ENCODE measurements at regions not wholly inside any gene's neighbourhood (a gene's known extent, or its start where the extent isn't known, plus 50 kb on each side); places are given as distances from the start of the nearest gene placed in this dataset.
A peak's percentile ranks its signal among the peaks of the same experiment; 100 is the strongest.
"Not testable (repeated sequence)": the region's sequence is repeated elsewhere in the genome, so short reads cannot be mapped to it uniquely, and the experiment has no call there.

DNA sequence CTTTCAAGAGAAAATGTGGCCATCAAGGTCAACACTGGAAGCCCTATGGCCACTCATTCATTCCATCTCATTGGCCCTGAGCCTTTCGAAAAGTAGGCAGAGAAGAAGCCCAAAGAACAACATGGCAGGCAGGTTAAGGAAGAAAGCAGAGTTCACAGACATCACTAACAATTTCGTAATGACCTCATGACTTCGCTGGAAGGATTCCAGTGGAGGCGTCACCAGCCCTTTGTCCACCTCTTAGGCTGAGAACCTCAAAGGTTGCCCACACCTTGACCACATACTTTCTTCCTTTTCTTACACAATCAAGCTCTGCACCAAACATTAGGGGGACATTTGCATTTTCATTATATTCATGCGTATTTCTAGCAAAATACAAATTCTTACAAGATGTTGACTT lies 252.4 kb upstream of the PLGLB2 start:
- DNase-seq: not testable (repeated sequence)

DNA sequence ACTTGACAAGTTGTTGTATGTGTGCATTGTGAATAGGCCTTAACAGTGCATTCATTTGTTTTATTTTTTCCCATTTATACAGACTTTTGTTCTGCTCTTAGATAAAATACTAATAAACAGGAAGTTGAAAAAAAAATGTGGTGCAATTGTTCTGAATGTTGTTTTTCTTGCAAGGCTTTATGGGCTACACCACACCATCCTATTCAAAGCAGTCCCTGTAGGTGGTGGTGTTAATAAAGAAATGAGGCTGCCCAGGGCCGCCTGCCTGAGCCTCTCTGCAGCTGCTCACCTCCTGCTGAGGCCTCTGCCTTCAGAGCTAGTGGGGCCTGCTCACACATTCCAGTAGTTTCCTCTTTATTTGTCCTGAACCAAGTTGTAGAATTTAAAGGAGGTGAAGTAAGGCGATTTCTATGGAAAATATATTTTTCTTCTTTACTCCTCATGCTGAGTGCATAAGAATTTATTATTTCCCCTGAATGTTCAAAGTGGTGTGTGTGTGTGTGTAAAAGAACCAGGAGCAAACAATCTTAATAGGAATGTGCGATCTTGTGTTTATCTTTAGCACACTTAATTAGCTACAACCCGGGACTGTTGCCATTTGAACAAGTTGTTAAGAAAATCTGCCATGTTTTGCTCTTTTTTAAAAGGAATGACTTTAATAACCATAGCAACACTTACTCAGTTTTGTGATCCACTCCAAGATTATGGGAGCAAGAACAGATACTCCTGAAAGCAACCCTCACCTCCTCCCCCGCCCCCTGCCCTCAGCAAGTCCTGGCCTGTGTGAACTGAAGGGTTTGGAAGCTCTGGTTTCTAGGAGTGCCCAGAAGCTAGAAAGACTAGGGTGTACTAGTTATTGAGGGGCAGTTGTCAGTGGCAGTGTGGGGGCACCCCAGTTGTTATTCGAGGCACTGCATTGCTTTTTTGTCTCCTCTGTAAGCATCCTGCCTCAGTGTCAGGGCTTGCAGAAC lies 251.6 kb upstream of the PLGLB2 start:
- DNase-seq: peak; percentile 19 to 58 (median 38)

DNA sequence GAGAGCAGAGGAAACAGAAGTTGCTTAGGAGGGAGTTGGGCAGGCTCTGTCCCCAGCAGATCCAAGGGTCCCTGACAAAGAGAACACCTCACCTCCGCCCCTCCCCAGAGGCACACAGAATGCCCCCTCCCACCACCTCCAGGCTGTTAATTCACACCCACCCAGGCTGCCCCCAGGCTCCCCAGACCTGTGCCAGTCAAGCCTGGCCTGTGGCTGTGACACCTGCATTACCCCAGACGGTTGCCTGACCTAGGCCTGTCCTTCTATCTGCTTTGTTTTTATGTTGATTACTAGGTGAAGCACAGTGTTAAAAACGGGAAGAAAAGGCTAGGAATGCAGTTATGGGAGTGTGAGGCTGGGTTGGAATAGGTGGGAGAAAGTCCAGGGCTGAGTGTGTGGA lies 250.8 kb upstream of the PLGLB2 start:
- DNase-seq: not testable (repeated sequence)

DNA sequence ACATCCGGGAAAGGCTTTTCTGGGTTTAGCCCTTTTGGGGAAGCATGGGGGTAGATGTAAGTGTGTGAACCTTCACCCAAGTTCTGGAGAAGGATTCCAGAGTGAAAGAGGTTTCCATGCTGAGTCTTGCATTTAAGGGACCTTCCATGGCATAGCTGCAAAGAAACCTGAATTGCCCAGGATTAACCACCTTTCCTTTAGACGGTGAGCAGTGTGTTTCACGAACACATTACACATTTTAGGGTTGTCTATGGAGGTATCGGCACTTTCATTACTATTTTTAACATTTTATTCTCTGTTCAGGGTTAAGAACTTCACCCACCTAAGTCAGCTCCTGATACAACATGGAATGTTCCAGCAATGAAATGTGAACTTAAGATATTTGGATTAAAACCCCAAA lies 250.2 kb upstream of the PLGLB2 start:
- DNase-seq: not testable (repeated sequence)

DNA sequence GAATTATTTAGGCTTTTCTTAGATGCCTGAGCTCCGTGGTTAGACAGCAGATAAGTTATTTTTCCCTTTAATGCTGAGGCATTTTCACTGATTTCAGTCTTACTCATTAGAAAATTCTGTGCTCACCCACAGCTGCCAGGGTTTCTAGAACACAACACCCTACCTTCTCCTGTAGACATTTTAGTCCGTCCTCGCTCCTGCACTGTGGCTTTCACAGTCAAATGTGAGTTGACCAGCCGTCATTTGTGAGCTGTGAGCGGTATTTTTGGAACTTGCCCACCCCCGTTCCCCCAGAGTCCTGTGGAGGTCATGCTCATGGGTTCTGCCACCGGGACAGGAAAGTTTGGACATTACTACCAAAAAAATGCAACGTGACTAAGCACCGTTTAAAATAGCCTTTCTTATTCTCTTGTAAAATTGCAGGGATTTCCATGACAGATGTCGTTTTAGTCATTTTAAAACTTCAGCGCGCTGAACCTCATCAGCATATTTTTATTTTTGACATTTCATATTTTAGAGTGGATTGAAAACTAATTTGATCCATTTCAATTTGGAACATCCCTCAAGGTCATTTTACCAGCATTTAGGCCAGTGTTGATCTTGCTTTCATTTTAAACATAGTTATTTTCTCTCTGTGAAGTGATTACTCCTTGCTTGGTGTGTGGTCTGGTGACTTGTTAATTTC lies 249.6 kb upstream of the PLGLB2 start:
- not testable (repeated sequence) for DNase-seq

DNA sequence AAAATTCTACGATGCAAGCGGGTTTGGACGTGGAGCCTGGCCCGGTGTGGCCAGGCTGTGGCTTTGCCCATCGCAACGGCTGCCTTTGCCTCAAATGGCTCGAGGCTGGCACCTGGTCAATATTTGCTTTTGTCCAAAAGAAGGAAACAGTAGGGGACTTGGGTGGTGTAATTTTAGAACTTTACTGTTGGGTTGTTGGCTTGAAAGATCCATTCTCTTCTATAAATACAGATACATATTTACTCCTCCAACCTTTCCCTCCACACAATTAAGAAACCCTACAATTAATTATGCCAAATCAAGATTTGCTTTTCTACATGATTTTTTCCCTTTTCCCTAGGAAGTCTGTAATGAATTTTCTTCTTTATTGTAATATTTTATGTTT lies 249.0 kb upstream of the PLGLB2 start:
- peak in 1 of 4 experiments; percentile 6 for DNase-seq

DNA sequence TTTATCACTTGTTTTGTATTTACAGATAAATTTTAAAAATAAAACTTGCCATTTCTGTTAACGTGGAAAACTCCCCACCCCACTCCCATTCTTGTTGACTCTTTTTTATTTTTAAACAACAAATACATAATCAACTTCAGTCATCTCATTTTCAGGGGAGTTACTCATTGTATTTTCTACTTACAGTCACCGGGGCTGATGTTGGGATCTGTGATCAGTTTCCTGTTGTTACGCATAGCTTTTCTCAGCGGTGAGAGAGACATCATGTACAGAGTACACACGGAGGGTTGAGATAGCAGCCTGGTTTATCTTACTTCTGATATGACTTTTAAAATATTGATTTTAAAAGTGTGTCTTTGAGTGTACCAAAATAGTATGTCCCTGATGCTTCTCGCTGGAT lies 248.0 kb upstream of the PLGLB2 start:
- DNase-seq: not testable (repeated sequence)

DNA sequence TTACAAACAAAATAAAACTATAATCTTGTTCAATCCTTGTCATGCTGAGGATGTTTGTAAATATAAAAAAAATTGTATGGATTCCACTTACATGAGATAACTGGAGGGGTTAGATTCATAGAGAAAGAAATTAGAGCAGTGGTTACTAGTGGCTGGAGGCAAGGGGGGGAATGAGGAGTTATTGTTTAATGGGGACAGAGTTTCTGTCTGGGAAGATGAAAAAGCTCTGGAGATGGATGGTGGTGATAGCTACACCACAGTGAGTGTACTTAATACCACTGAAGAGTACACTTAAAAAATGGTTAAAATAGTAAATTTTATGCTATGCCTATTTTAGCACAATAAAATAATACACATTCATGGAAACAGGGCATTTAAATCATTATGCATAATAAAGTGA lies 247.5 kb upstream of the PLGLB2 start:
- DNase-seq: not testable (repeated sequence)

DNA sequence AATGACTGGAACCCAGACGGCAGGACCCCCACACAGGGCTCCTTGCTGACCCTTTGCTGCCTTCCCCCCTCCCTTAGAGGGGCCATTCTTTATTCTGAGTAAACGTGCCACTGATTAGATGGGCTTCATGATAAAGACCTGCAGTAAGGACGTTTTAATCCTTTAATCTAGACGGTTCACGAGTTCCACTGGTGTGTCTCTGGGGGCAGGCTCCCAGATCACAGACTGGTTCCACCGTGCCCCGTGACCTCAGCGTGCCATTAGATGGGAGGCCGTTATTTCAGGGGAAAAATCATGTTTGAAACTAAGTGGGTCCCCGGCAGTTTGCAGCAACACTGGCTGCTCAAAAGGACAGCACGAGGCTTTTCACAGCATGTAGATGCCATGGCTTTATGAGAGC lies 246.9 kb upstream of the PLGLB2 start:
- not testable (repeated sequence) for DNase-seq

DNA sequence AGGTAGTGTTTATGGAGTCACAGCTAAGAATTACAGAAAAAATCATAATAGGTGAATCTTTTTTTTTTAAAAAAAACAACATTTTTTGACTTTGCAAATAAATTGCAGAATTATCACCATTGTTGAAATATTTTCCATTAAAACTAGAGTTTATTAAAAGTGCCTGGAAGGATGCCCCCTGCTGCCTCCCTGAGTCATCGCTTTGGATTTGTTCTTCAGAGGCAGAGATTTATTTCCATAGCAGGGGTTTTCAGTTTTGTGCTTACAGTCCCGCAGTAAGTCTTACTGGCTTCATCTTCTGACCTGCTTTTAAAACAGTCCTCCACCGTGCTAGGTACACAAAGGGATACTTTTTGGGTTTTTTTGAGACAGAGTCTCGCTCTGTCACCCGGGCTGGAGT lies 244.9 kb upstream of the PLGLB2 start:
- not testable (repeated sequence) for DNase-seq

DNA sequence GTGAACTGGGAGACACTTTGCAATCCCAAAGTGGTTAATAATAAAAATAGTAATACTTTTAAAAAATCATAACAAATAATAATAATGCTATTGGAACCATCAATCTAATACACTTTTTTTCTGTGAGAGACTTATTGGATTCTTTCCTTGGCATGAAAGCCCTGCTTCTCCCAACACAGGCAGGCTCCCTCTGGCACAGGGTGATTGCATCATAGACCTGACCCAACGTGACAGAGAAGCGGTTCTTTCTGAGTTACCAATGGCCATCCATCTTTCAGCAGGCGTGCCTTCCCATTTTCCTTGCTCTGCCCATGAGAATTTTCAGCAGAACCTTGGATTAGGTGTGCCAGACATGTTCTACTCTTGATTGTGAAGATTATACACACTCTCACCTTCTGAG lies 242.6 kb upstream of the PLGLB2 start:
- DNase-seq: not testable (repeated sequence)

DNA sequence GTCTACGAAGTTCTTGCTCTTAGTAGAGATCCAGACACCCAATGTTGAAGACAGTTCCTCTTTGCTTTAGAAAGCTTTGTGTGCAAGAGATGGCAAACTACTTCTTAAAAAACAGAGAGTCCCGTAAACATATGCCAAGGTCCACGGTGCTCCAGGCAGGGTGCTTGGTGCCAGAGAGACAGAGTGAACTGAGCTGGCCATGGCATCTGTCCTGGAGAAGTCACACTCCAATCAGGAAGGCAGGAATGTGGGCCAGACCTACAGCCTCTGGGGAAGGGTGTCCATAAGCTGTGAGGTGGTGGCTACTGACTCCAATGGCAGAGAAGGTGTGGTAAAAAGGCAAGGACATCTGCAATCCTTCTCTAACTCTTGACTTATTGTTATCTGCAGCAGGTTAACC lies 242.0 kb upstream of the PLGLB2 start:
- DNase-seq: not testable (repeated sequence)

DNA sequence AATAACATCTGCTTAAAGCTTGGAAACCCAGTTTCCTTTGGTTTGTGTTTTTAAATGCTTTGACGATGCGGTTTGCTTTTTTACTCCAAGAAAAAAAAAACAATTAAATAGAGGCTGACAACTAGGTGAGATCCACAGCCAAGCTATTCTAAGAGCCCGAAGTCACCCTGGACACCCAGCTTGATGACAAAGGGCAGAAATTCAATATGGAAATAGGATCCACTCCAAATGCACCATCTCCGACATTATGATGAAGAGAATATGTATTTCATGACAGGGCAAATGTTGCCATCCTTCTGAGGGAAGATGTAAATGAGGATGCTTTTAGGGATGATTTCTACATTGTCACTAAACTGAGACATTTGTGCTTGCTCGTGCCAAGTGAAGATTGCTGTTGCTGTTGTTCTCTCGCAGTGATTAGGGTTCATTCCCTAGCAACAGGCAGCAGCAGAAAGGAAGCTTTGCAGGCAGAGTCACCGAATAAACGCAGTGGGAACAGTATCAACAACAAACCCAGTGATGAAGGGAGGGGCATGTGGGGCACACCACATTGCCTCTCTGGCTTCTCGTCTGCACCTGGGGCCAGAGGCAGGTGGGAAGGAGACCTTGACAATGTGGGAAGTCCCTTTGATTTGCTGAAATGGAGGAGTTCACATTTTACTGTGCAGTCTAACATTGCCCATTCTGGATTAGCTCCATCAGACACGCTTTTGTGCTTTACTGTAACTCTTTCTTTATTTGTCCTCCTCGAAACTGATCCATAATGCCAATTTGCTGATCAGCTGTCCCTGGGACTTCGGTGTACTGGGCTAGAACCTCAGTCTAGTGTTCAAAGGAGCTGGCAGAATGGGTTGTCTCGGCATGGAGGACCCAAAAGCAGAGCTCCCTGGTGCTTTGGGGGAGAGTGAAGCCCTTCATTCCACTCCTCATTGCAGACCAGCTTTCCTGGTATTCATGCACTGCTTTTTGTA lies 240.2 kb upstream of the PLGLB2 start:
- not testable (repeated sequence) for DNase-seq

DNA sequence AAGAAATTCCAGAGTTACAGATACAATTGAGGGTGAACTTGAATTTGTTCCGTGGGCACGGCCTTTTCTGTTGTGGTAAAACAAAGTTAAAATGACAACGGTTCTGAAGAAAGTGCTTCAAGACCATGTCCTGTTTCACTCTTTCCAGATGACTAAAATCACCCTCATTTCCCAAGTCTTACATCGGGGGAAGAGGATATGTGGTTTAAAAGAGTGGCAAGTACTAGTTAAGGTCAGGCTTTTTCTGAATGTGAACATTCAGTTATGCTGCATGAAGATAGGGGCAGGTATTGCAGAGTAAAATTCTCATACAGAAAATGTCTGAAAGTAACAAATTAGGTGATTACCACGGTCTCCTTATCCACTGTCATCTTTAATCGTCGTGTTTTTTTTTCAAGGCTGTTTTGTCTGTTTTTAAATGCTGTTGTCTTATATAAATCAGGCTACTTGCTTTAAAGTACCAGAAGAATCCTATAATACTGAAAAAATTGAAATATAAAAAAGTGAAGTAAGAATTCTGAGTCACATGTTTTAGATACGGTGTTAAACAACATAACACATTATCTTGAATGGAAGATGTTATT lies 236.6 kb upstream of the PLGLB2 start:
- DNase-seq: not testable (repeated sequence)

DNA sequence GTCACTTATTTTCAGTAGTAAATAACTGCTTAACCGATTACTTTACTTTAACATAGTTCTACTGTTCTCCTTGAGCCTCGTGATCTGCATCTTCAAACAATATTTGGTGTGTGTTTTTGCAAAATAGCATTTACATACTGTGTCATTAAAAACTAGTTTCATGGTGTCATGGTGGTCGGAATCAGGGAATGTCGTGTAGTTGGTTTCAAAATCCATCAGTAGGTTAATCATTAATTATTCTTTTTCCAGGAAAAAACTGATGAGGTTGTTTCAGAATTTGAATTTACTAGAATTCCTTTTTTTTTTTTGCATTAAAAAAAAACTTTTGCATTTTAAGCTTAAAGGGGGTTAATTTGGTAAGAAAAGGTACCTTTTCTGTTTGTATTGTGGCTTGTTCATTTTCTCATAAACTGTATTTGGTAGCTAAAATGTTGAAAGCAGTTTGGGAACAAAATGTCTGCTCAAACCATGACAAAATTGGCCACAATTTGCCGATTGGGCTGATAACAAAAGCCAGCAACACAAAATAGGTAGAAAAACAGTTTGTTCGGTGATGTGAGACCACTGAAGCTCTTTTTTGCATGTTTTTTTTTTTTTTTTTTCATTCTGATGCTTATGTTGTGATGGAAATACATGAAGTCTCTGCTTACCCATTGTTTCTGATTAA lies 234.9 kb upstream of the PLGLB2 start:
- not testable (repeated sequence) for DNase-seq

DNA sequence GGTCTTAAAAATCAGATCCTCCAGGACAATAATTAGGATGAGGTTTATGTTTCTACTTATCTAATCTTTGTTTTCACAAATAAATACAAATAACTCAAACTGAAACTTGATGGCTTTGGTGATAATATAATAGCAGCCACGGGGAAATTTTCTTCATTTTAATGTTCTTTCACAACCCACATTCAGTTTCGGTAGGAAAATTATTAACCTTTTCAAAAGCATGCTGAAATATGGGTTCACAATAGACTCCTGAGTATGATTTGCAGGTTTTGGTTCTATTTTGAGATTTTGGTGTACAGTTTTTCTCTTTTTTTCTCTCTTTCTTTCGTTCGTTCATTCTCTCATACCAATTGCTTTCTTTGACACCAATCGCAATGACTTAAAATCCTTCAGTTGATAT lies 233.9 kb upstream of the PLGLB2 start:
- DNase-seq: not testable (repeated sequence)

DNA sequence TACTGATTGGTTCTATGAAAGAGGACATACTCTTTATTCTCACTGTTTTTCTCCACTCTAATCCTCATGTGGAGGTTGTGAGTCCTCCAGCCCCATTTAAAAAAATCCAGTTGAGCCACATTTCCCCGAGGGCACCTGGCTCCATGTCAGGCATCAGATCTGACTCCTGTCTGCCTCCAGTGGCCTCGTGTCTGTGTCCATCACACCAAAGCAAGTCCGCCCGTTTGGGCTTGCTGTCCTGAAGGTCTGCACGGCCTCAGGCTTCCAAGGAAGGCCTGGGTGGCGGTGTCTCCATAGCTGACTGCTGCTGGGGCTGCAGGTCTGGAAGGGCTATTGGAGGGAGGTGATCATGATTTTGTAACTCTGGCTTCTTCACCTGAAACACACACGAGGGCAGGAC lies 233.4 kb upstream of the PLGLB2 start:
- not testable (repeated sequence) for DNase-seq

DNA sequence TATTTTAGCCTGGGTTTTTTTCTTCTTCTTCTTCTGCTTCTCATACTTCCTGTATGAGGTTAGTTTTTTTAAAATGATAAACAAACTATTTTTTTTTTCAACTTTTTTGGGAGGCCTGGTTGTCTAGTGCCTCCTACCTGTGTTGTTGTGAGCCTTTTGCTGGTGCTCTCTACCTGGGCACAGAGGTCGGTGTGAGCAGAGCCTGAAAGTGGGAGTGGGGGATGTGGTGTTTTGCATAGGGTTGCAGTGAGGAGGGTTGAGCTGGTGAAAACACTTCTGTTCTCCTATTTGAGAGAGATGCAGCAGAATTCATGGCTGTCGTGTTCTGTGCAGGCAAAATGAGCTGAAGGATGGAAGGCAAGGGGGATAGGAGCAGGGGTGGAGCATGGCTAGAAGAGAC lies 232.7 kb upstream of the PLGLB2 start:
- DNase-seq: not testable (repeated sequence)

DNA sequence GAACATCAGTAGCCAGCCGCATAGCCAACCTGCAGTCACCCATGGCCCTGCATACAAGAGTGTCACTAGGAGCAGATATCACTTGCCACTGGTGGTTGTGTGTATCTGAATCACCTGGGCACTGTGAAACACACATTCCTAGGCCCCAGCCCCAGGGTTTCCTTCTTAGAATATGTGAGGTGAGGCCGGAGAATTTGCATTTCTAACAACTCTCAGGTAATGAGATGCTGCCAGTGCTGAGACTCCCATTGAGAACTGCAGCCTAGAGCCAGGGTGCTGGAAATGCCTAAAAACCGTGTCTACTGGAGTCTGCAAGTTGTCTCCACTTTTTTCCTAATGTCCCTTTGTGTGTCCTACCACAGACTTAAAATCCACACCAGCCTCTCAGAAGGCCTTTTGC lies 232.0 kb upstream of the PLGLB2 start:
- not testable (repeated sequence) for DNase-seq

DNA sequence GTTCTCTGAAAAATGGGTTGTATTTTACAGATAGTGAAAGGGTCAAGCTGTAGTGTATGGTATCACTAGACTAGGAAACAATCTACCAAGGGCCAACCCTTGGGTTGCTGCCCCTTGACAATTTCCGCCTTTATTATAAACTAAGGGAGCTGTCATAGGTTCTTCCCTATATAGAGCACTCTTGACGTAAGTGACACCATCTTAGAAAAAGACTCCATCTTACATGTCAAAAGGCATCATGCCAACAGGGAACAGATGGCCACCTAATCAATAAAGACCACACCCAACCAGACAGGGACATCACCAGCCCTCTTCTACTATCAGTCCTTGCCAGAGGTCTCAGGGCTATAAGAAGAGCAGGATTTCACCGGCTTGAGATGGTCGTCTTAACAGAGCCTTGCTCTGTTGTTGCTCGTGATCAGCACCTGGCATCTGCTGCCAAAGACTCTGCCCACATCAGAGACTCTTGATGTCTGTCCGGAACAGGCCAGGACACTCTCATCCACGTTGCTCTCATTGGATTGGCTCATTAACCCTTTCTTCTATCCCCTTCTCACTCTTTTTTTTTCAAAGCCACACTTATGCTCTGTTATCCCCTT lies 231.4 kb upstream of the PLGLB2 start:
- not testable (repeated sequence) for DNase-seq

DNA sequence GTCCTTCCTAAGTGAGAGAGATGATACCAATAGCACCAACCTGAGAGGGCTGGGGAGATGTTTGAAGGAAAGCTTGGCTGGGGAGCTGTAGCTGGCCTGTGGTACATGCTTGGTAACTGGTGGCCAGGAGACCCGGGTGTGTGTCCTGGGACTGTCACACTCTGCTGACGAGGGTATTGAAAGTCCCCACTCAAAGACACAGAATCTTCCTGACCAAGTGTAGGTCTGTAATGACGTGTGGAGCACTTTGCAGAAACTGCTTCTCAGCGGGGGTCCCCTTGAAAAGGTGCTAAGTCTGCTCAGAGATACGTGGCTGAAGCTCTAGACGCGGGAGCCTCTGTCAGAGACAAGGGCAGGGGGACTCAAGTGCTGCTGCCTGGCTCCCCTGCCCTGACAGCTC lies 230.4 kb upstream of the PLGLB2 start:
- DNase-seq: not testable (repeated sequence)
